GM12892 (cell line): ENCODE measurements at regions not wholly inside any gene's neighbourhood (a gene's known extent, or its start where the extent isn't known, plus 50 kb on each side); places are given as distances from the start of the nearest gene placed in this dataset.

ENCODE experiments used
- POLR2A ChIP-seq: IDR thresholded peaks from 2 replicates; pipeline ENCODE4 v1.6.1; 2011; ENCODE audit warnings: low read depth, low read length, control low read depth
- POLR2AphosphoS5 ChIP-seq: IDR thresholded peaks from 2 replicates; pipeline ENCODE4 v1.6.1; 2011; ENCODE audit warnings: low read depth, low read length, control low read depth
- TAF1 ChIP-seq: IDR thresholded peaks from 2 replicates; pipeline ENCODE4 v1.6.1; 2011; ENCODE audit warnings: low read depth, mild to moderate bottlenecking, control low read depth, low read length, borderline replicate concordance

DNA sequence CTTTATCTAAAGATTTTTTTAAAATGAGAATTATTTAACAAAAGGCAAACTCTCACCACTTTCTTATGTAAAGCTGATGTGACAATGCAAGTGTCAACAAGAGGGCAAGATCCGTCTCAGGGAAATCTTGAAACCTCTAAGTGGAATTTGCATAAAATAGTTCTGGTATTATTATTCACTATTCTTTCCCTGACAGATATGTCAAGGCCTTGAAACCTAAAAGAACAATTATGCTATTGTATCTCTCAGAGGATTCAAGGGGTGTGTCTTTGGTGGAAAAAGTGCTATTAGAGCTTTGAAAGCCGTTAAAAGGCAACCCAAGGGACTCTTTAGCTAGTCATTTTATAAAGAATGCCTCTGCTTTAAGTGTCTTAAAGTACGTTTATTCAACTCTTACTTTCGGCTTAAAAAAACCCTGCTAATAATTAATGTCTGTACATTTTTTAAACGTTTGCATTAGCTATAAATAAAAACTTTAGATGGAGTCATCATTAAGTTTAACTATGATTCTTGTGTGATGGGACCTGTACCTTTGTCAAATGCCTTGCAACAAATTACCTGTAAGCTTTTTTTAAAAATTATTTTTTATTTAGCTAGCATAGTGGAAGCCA is 585.5 kb downstream of the VRK1 start:
- TF ChIP-seq POLR2AphosphoS5 (no peak), POLR2A (no peak), TAF1 (no peak)
